Progenitor cell of endocrine pancreas (in vitro differentiated cells): ENCODE measurements at regions not wholly inside any gene's neighbourhood (a gene's known extent, or its start where the extent isn't known, plus 50 kb on each side); places are given as distances from the start of the nearest gene placed in this dataset.

ENCODE experiments used
- DNase-seq: peaks from one replicate; pipeline ENCODE4 v3.0.0; 2021; ENCODE audit warnings: low spot score; ENCODE audit not compliant: unreplicated experiment
- H3K27ac Mint-ChIP-seq: 2 replicates; pipeline ENCODE4 v1.8.0; 2021; ENCODE audit warnings: mild to moderate bottlenecking, moderate library complexity, mixed read lengths
- H3K27me3 Mint-ChIP-seq: 2 replicates; pipeline ENCODE4 v1.8.0; 2021; ENCODE audit warnings: mixed read lengths
- H3K36me3 Mint-ChIP-seq: 2 replicates; pipeline ENCODE4 v1.8.0; 2022; ENCODE audit warnings: mixed read lengths; ENCODE audit not compliant: insufficient read depth
- H3K4me1 Mint-ChIP-seq: 2 replicates; pipeline ENCODE4 v1.8.0; 2021; ENCODE audit warnings: low read depth, mixed read lengths
- H3K4me3 Mint-ChIP-seq: 2 replicates; pipeline ENCODE4 v1.8.0; 2021; ENCODE audit warnings: low read depth, mild to moderate bottlenecking, moderate library complexity, mixed read lengths
- H3K9me3 Mint-ChIP-seq: 2 replicates; pipeline ENCODE4 v1.8.0; 2021; ENCODE audit warnings: low read depth, mixed read lengths
- TF ChIP-seq, protein P1 (sequence below): fragments of 200-600 bp; sonication (generic); IDR thresholded peaks from one replicate; pipeline ENCODE4 v1.5.0; 2021; ENCODE audit warnings: antibody characterized with exemption, mild to moderate bottlenecking; ENCODE audit not compliant: unreplicated experiment

- no peak for DNase-seq
- Mint-ChIP-seq H3K27ac (no peak overlapping the region), H3K4me3 (no peak overlapping the region), H3K9me3 (peaks cover under 1% of the 10 kb centered on the region), H3K27me3 (peaks cover 5% of the 10 kb centered on the region), H3K4me1 (no peaks in the 10 kb centered on the region), H3K36me3 (no peaks in the 10 kb centered on the region)
- TF ChIP-seq, protein P1, sequence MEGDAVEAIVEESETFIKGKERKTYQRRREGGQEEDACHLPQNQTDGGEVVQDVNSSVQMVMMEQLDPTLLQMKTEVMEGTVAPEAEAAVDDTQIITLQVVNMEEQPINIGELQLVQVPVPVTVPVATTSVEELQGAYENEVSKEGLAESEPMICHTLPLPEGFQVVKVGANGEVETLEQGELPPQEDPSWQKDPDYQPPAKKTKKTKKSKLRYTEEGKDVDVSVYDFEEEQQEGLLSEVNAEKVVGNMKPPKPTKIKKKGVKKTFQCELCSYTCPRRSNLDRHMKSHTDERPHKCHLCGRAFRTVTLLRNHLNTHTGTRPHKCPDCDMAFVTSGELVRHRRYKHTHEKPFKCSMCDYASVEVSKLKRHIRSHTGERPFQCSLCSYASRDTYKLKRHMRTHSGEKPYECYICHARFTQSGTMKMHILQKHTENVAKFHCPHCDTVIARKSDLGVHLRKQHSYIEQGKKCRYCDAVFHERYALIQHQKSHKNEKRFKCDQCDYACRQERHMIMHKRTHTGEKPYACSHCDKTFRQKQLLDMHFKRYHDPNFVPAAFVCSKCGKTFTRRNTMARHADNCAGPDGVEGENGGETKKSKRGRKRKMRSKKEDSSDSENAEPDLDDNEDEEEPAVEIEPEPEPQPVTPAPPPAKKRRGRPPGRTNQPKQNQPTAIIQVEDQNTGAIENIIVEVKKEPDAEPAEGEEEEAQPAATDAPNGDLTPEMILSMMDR, result no peak
Observed at GRCh38 chr5:66538531-66538930, 57.7 kb upstream of the MAST4 start.

DNA sequence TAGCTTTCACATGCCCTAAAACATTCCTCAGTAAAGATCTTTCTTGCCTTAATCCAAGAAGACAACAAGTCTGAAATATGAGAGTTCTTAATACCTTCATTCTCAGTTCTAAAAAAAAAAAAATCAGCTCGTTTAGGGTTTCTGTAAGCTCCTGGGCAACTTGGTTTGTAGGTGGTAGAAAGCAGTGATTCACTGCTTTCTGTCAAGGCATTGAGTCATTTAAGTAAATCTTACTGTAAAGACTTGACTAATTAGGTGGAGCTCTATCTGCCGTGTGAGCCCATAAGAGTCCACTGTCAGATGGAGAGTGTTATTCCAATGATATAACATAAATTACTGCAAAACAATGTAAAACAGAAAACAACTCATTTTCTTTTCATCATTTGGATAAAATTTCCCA is 56.1 kb upstream of the MAST4 start:
- H3K4me3 Mint-ChIP-seq, result no peak overlapping the region
- H3K27me3 Mint-ChIP-seq, result peaks cover 5% of the 10 kb centered on the region

GRCh38 chr5:66542711-66543110 is 53.5 kb upstream of the MAST4 start:
- no peak for DNase-seq
- no peaks in the 10 kb centered on the region for H3K27me3 Mint-ChIP-seq
- H3K4me1 Mint-ChIP-seq, result no peaks in the 10 kb centered on the region
- no peak overlapping the region for H3K4me3 Mint-ChIP-seq
- H3K27ac Mint-ChIP-seq, result no peak overlapping the region
- peaks cover 6% of the 10 kb centered on the region for H3K9me3 Mint-ChIP-seq
- TF ChIP-seq, protein P1, result no peak
- H3K36me3 Mint-ChIP-seq, result no peaks in the 10 kb centered on the region

More for the DNA sequence above, 56.1 kb upstream of the MAST4 start:
- TF ChIP-seq, protein P1, result no peak
- H3K4me1 Mint-ChIP-seq, result no peaks in the 10 kb centered on the region
- no peak overlapping the region for H3K27ac Mint-ChIP-seq
- H3K9me3 Mint-ChIP-seq, result peaks cover 3% of the 10 kb centered on the region
- DNase-seq, result no peak
- no peaks in the 10 kb centered on the region for H3K36me3 Mint-ChIP-seq
